Liver (tissue), 3 donors: ENCODE measurements at regions not wholly inside any gene's neighbourhood (a gene's known extent, or its start where the extent isn't known, plus 50 kb on each side); places are given as distances from the start of the nearest gene placed in this dataset.

Experiments
- ATF3 ChIP-seq: IDR thresholded peaks from 2 replicates; pipeline ENCODE4 v1.6.1; 2016; ENCODE audit warnings: antibody characterized with exemption
- CTCF ChIP-seq: fragments of 150-350 bp; IDR thresholded peaks from 2 replicates; pipeline ENCODE4 v1.5.1; 2017; ENCODE audit warnings: improper control_type of control experiment, low read depth, low read length; ENCODE audit not compliant: missing input control
- GABPA ChIP-seq, 2 donors: IDR thresholded peaks in 1 of 2; conservative IDR thresholded peaks in 1 of 2; 2 replicates each; pipeline ENCODE4 v1.6.1; 2016; ENCODE audit warnings: antibody characterized with exemption in 2 of 2, mild to moderate bottlenecking in 1 of 2, moderate library complexity in 1 of 2
- HNF4A ChIP-seq, 2 donors: conservative IDR thresholded peaks; 2 replicates each; pipeline ENCODE4 v1.6.1; 2016; ENCODE audit warnings: antibody characterized with exemption in 2 of 2, mild to moderate bottlenecking in 2 of 2
- JUND ChIP-seq, 2 donors: IDR thresholded peaks; 2 replicates each; pipeline ENCODE4 v1.6.1; 2016; ENCODE audit warnings: antibody characterized with exemption in 2 of 2
- MAX ChIP-seq: IDR thresholded peaks from 2 replicates; pipeline ENCODE4 v1.6.1; 2016; ENCODE audit warnings: antibody characterized with exemption
- RAD21 ChIP-seq, 2 donors: IDR thresholded peaks; 2 replicates each; pipeline ENCODE4 v1.6.1; 2016; ENCODE audit warnings: antibody characterized with exemption in 2 of 2, mild to moderate bottlenecking in 2 of 2
- REST ChIP-seq: IDR thresholded peaks from 2 replicates; pipeline ENCODE4 v1.6.1; 2016; ENCODE audit warnings: antibody characterized with exemption, mild to moderate bottlenecking
- SP1 ChIP-seq: IDR thresholded peaks from 2 replicates; pipeline ENCODE4 v1.6.1; 2018; ENCODE audit warnings: antibody characterized with exemption, mild to moderate bottlenecking
- TAF1 ChIP-seq: conservative IDR thresholded peaks from 2 replicates; pipeline ENCODE4 v1.6.1; 2016; ENCODE audit warnings: antibody characterized with exemption, mild to moderate bottlenecking
- YY1 ChIP-seq: IDR thresholded peaks from 2 replicates; pipeline ENCODE4 v1.6.1; 2016; ENCODE audit warnings: antibody characterized with exemption, mild to moderate bottlenecking
- ZBTB33 ChIP-seq: IDR thresholded peaks from 2 replicates; pipeline ENCODE4 v1.6.1; 2016; ENCODE audit warnings: antibody characterized with exemption
- donor health status: healthy.
- donor health status: healthy.

- no peak for TF ChIP-seq CTCF
- no peak for TF ChIP-seq YY1
- no peak for TF ChIP-seq TAF1
- TF ChIP-seq SP1: no peak
- no peak for TF ChIP-seq MAX
- TF ChIP-seq JUND (IDR thresholded peaks at IDR 0.05): no peak
- TF ChIP-seq REST: no peak
- no peak for TF ChIP-seq RAD21 (IDR thresholded peaks at IDR 0.05)
- no peak for TF ChIP-seq ZBTB33
- no peak for TF ChIP-seq ATF3
- TF ChIP-seq HNF4A (conservative IDR thresholded peaks at IDR 0.05): no peak
- no peak for TF ChIP-seq GABPA (IDR thresholded peaks at IDR 0.05 in 1 of 2, conservative IDR thresholded peaks at IDR 0.05 in 1 of 2)
Observed at GRCh38 chr15:38701149-38701548, 136.5 kb upstream of the RASGRP1 start.
